ENCODE measurements at regions not wholly inside any gene's neighbourhood (a gene's known extent, or its start where the extent isn't known, plus 50 kb on each side); places are given as distances from the start of the nearest gene placed in this dataset.

GRCh38 chrX:2145692-2146367 lies 354.9 kb downstream of the DHRSX start:
- Histone ChIP-seq H3K9me3 (no peaks in the 10 kb centered on the region), H3K36me3 (no peaks in the 10 kb centered on the region), H3K4me3 (ENCODE audit: low read depth in 1 of 2, low read length in 1 of 2) (no peak overlapping the region), H3K27me3 (no peaks in the 10 kb centered on the region), H3K4me1 (ENCODE audit: control insufficient read depth in 1 of 2, insufficient read depth in 1 of 2, low read depth in 1 of 2, low read length in 1 of 2) (no peaks in the 10 kb centered on the region), H3K27ac (no peak overlapping the region)
- TF ChIP-seq, protein P1, sequence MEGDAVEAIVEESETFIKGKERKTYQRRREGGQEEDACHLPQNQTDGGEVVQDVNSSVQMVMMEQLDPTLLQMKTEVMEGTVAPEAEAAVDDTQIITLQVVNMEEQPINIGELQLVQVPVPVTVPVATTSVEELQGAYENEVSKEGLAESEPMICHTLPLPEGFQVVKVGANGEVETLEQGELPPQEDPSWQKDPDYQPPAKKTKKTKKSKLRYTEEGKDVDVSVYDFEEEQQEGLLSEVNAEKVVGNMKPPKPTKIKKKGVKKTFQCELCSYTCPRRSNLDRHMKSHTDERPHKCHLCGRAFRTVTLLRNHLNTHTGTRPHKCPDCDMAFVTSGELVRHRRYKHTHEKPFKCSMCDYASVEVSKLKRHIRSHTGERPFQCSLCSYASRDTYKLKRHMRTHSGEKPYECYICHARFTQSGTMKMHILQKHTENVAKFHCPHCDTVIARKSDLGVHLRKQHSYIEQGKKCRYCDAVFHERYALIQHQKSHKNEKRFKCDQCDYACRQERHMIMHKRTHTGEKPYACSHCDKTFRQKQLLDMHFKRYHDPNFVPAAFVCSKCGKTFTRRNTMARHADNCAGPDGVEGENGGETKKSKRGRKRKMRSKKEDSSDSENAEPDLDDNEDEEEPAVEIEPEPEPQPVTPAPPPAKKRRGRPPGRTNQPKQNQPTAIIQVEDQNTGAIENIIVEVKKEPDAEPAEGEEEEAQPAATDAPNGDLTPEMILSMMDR (IDR thresholded peaks at IDR 0.05): no peak

GRCh38 chrX:2137882-2138281 lies 362.9 kb downstream of the DHRSX start:
- H3K36me3 ChIP-seq: no peaks in the 10 kb centered on the region
- no peaks in the 10 kb centered on the region for H3K27me3 ChIP-seq
- H3K4me3 ChIP-seq (ENCODE audit: low read depth in 1 of 2, low read length in 1 of 2): no peak overlapping the region
- no peaks in the 10 kb centered on the region for H3K4me1 ChIP-seq (ENCODE audit: control insufficient read depth in 1 of 2, insufficient read depth in 1 of 2, low read depth in 1 of 2, low read length in 1 of 2)
- TF ChIP-seq, protein P1 (IDR thresholded peaks at IDR 0.05): no peak
- H3K27ac ChIP-seq: no peak overlapping the region
- no peaks in the 10 kb centered on the region for H3K9me3 ChIP-seq

DNA sequence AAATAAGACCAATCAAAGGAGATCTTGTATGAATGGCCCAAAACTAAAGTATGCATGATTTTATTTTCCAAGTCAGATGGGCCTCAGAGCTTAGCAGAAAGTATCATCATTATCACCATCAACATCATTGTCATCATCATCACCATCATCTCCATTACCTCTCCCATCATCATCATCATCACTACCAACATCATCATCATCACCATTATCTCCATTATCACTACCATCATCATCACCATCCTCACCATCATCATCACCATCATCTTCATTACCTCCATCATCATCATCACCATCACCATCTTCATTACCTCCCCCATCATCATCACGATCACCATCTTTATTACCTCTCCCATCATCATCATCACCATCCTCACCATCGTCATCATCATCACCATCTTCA lies 363.9 kb downstream of the DHRSX start:
- Histone ChIP-seq H3K9me3 (no peaks in the 10 kb centered on the region), H3K36me3 (no peaks in the 10 kb centered on the region), H3K27me3 (no peaks in the 10 kb centered on the region), H3K4me3 (ENCODE audit: low read depth in 1 of 2, low read length in 1 of 2) (no peak overlapping the region), H3K27ac (no peak overlapping the region), H3K4me1 (ENCODE audit: control insufficient read depth in 1 of 2, insufficient read depth in 1 of 2, low read depth in 1 of 2, low read length in 1 of 2) (no peaks in the 10 kb centered on the region)
- TF ChIP-seq, protein P1 (IDR thresholded peaks at IDR 0.05): no peak

- Histone ChIP-seq H3K36me3 (no peaks in the 10 kb centered on the region), H3K9me3 (no peaks in the 10 kb centered on the region), H3K27ac (no peak overlapping the region), H3K4me1 (ENCODE audit: control insufficient read depth in 1 of 2, insufficient read depth in 1 of 2, low read depth in 1 of 2, low read length in 1 of 2) (no peaks in the 10 kb centered on the region), H3K4me3 (ENCODE audit: low read depth in 1 of 2, low read length in 1 of 2) (no peak overlapping the region), H3K27me3 (no peaks in the 10 kb centered on the region)
- TF ChIP-seq, protein P1 (IDR thresholded peaks at IDR 0.05): no peak
These were observed 365.4 kb downstream of the DHRSX start for GRCh38 chrX:2135421-2135820.

DNA sequence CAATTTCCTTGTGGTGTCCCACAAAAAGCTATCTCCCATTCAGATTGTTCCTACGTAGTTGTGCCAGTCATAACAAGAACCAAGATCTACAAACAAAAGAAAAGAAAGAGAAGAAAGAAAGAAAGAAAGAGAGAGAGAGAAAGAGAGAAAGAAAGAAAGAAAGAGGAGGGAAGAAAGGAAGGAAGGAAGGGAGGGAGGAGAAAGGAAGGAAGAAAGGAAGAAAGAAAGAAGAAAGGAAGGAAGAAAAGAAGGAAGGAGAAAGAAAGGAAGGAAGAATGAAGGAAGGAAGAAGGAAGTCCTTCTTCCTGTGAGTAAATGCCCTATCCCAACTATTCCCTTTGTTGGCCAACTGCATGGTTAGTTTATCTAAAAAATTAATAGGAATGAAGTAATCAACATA lies 366.0 kb downstream of the DHRSX start:
- H3K4me3 ChIP-seq (ENCODE audit: low read depth in 1 of 2, low read length in 1 of 2): no peak overlapping the region
- TF ChIP-seq, protein P1 (IDR thresholded peaks at IDR 0.05): no peak
- H3K9me3 ChIP-seq: no peaks in the 10 kb centered on the region
- H3K27ac ChIP-seq: no peak overlapping the region
- H3K27me3 ChIP-seq: no peaks in the 10 kb centered on the region
- H3K4me1 ChIP-seq (ENCODE audit: control insufficient read depth in 1 of 2, insufficient read depth in 1 of 2, low read depth in 1 of 2, low read length in 1 of 2): no peaks in the 10 kb centered on the region
- no peaks in the 10 kb centered on the region for H3K36me3 ChIP-seq

All from neutrophil (primary cell).